Urinary bladder (tissue), 3 donors: ENCODE measurements at regions not wholly inside any gene's neighbourhood (a gene's known extent, or its start where the extent isn't known, plus 50 kb on each side); places are given as distances from the start of the nearest gene placed in this dataset.
"Not testable (repeated sequence)": the region's sequence is repeated elsewhere in the genome, so short reads cannot be mapped to it uniquely, and the experiment has no call there.

Source experiments
- DNase-seq: peaks from one replicate; pipeline ENCODE4 v3.0.0-alpha.2; 2015; ENCODE audit errors: extremely low spot score
- H3K27ac ChIP-seq: one replicate; pipeline ENCODE4 v1.5.1; 2013; ENCODE audit warnings: low read depth, mild to moderate bottlenecking, moderate library complexity
- H3K36me3 ChIP-seq: one replicate; pipeline ENCODE4 v1.6.1; 2013; ENCODE audit warnings: mild to moderate bottlenecking, moderate library complexity; ENCODE audit not compliant: insufficient read depth
- H3K4me1 ChIP-seq: one replicate; pipeline ENCODE4 v1.6.1; 2013; ENCODE audit warnings: mild to moderate bottlenecking, moderate library complexity; ENCODE audit not compliant: insufficient read depth
- H3K4me3 ChIP-seq: one replicate; pipeline ENCODE4 v1.5.1; 2013; ENCODE audit warnings: low read depth, low read length
- WGBS: extraction: QIAGEN DNeasy Blood & Tissue Kit; methylation state at CpG from one replicate; pipeline ENCODE4 v1.1.7; 2013; 5-methylcytosine and 5-hydroxymethylcytosine counted together
- donor health status: healthy with polysubstance abuse.
- donor health status: healthy.

DNA sequence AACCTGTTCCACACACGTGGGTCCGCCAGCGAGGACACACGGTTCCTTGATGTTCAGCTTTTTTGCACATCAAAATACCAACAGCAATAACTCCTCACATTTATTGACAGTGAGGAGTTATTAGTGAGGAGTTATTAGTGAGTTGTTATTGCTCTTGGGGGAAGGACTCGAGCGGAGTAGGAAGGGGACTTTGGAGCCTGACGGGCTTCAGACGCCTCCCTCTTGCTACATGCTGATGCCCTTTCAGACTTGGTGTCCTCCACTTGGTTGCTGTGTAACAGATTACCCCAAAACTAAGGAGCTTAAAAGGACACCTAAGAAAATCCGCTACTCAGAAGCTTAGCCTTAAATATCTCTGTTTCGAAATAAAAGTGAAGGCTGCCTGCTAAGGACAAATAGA lies 181.9 kb upstream of the MSX2 start:
- WGBS = 81% methylated on average over 10 of the region's 10 CpGs

GRCh38 chr5:174545926-174546325 lies 178.5 kb upstream of the MSX2 start:
- DNase-seq = no peak
- no peak overlapping the region for H3K27ac ChIP-seq
- H3K4me3 ChIP-seq = no peak overlapping the region
- H3K36me3 ChIP-seq = no peaks in the 10 kb centered on the region
- no peaks in the 10 kb centered on the region for H3K4me1 ChIP-seq
- WGBS = 81% methylated on average over 3 of the region's 3 CpGs

More for the DNA sequence above, 181.9 kb upstream of the MSX2 start:
- Histone ChIP-seq H3K27ac (no peak overlapping the region), H3K4me3 (no peak overlapping the region), H3K4me1 (no peaks in the 10 kb centered on the region), H3K36me3 (no peaks in the 10 kb centered on the region)
- no peak for DNase-seq

DNA sequence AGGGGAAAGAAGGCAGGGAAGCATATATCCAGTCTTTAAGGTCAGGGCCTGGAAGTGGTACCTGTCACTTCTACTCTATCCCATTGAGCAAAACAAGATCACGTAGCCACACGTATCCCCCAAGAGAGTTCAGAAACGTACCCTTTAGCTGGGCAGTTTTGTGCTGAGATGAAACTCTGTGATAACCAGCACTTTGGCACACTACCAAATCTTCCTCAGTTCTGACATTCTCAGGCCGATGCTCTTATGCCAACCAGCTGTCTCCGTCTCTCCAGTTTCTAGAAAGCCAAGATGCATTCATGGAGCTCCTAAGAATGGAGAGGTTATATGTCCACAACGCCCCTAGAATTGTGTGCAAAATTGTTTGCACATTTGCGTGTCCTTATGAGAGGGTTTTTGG lies 176.6 kb upstream of the MSX2 start:
- no peak overlapping the region for H3K4me3 ChIP-seq
- no peaks in the 10 kb centered on the region for H3K4me1 ChIP-seq
- H3K36me3 ChIP-seq = no peaks in the 10 kb centered on the region
- DNase-seq = no peak
- 55% methylated on average over 7 of the region's 7 CpGs for WGBS
- no peak overlapping the region for H3K27ac ChIP-seq

DNA sequence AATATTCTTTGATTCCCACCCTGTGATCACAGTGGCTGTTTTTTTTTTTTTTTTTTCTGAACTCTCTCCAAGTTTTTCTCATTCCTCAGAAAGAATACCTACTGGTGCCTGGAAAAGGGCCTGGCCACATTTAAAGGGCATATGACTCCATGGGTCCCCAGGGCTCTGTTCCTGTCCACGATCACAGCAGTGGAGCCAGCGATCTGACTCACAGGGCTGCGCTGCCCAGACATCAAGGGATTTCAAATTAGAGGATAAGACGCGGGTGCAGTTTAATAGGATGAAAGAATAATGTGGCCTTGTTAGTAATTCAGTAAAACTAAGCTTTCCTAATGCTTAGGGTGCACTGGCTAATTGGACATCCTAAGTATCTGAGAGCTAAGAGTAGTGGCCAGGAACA lies 175.1 kb upstream of the MSX2 start:
- Histone ChIP-seq H3K4me1 (no peaks in the 10 kb centered on the region), H3K36me3 (no peaks in the 10 kb centered on the region), H3K27ac (no peak overlapping the region), H3K4me3 (no peak overlapping the region)
- no peak for DNase-seq
- 53% methylated on average over 5 of the region's 5 CpGs for WGBS

DNA sequence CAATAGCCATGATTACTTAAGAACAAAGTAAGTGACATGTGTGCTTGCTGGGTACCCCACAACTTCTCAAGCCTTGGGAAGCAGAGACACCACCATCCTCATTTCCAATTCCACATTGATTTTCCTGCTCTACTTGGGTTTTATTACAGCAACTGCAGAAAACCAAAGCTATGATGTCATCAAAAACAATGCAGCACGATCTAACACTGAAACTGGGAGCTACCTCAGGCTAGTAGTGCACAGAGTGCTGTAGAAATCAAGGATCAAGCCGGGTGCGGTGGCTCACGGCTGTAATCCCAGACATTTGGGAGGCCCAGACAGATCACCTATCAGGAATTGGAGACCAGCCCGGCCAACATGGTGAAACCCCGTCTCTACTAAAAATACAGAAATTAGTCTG lies 174.4 kb upstream of the MSX2 start:
- H3K27ac ChIP-seq = no peak overlapping the region
- no peak for DNase-seq
- WGBS = 72% methylated on average over 6 of the region's 6 CpGs
- no peak overlapping the region for H3K4me3 ChIP-seq
- no peaks in the 10 kb centered on the region for H3K4me1 ChIP-seq
- no peaks in the 10 kb centered on the region for H3K36me3 ChIP-seq

- H3K4me3 ChIP-seq = no peak overlapping the region
- WGBS = 82% methylated on average over 8 of the region's 8 CpGs
- H3K36me3 ChIP-seq = no peaks in the 10 kb centered on the region
- no peaks in the 10 kb centered on the region for H3K4me1 ChIP-seq
- H3K27ac ChIP-seq = no peak overlapping the region
- DNase-seq = no peak
Measured at GRCh38 chr5:174552428-174552827, 172.0 kb upstream of the MSX2 start.

DNA sequence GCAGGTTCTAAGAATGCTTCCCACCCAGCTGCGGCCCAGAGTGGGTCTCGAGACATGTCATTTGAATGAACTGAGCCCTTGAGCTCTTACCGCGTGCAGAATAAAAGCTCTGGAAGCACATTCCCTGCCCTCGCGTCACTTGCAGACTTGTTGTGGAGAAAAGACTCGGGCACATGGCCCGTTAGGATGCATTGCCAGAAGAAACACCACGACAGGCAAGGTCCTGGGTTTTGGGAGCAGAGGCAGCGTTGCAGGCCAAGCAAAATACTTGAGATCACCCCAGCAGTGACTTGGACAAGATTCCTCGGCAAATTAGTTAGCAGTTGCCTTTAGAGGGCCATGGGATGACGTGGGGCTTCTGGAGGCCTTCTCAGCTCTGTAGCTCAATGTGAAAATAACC lies 170.8 kb upstream of the MSX2 start:
- WGBS = 83% methylated on average over 12 of the region's 12 CpGs
- no peak overlapping the region for H3K27ac ChIP-seq
- DNase-seq = no peak

DNA sequence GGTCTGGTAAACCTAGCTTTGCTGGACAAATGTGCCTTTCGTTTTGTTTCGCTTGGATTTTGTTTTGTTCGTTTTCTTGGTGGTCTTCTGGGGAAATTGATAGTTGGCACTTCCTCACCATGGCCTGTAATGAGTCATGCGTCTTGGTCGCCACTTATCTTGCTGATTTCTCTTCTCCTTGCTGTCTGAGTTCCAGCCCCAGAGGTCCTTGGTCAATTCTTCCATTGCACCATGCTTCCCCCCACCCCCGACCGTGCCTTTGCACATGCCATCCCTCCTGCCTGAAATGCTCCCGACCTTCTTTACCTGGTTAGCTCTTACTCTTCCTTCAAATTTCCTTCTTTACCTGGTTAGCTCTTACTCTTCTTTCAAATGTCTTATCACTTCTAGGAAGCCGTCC lies 168.7 kb upstream of the MSX2 start:
- Histone ChIP-seq H3K4me3 (no peak overlapping the region), H3K36me3 (no peaks in the 10 kb centered on the region), H3K27ac (no peak overlapping the region), H3K4me1 (no peaks in the 10 kb centered on the region)
- DNase-seq = no peak
- 62% methylated on average over 9 of the region's 9 CpGs for WGBS

More for the DNA sequence above, 170.8 kb upstream of the MSX2 start:
- no peaks in the 10 kb centered on the region for H3K4me1 ChIP-seq
- H3K36me3 ChIP-seq = no peaks in the 10 kb centered on the region
- no peak overlapping the region for H3K4me3 ChIP-seq

DNA sequence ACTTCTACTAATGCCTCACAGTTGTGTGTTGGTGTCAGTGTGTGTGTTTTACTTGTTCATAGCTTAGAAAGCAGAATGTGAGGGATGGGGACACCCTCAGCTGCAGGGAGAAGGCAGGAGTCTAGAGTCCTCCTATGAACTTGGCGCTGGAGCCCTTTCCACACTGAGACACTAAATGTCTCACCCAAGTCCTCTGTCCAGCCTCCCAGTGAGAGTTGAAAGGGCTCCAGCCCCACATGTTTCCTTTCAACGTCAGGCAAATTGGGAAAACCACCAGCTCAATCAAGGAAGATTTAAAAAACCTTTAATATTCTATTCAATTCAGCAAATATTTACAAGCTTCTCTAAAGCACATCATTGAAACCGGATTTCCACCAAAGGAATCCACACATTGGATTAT lies 167.6 kb upstream of the MSX2 start:
- H3K4me3 ChIP-seq = no peak overlapping the region
- DNase-seq = no peak
- 64% methylated on average over 3 of the region's 3 CpGs for WGBS

DNA sequence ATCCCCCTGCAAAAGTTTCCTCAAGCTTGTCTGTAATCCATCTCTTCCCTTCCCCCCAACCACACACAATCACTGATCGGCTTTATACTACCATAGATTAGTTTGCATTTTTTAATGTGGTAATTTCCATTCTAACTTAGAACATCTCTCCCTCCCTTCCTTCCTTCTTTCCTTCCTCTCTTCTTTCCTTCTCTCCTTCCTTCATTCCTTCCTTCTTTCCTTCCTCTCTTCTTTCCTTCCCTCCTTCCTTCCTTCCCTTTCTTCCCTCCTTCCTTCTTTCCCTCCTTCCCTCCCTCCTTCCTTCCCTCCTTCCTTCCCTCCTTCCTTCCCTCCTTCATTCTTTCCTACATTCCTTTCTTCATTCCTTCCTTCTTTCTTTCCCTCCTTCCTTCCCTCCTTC lies 166.2 kb upstream of the MSX2 start:
- 83% methylated on average over 1 of the region's 1 CpG for WGBS
- Histone ChIP-seq H3K4me1 (no peaks in the 10 kb centered on the region), H3K36me3 (no peaks in the 10 kb centered on the region), H3K27ac (no peak overlapping the region), H3K4me3 (no peak overlapping the region)
- no peak for DNase-seq

More for the DNA sequence above, 167.6 kb upstream of the MSX2 start:
- Histone ChIP-seq H3K27ac (no peak overlapping the region), H3K4me1 (no peaks in the 10 kb centered on the region), H3K36me3 (no peaks in the 10 kb centered on the region)

- no peak for DNase-seq
- Histone ChIP-seq H3K4me3 (no peak overlapping the region), H3K4me1 (no peaks in the 10 kb centered on the region), H3K36me3 (no peaks in the 10 kb centered on the region), H3K27ac (no peak overlapping the region)
- WGBS = 60% methylated on average over 3 of the region's 3 CpGs
Measured at GRCh38 chr5:174559141-174559540, 165.2 kb upstream of the MSX2 start.

DNA sequence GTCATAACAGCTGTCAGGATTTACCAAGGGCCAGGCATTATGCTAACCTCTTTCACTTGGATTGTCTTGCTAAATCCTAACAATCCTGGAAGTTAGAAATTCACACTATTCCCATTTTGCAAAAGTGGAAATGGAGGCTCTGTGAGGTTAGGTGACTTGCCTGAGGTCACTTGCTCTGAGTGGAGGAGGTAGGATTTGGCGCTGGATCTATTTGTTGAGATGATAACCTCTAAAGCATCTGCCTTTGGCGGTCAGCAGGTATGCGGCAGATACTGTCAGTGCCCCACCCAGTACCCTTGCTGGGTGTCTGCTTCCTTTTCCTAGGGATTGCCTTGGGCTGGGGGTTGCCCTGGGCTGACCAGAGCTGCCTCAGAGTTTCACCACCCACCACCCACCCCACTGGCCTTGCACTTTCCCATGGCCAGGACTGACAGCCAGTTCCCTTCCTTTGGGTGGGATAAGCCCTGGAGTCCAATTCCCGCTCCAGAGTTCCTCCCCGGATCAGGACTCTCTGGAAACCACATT lies 164.8 kb upstream of the MSX2 start:
- DNase-seq = no peak
- Histone ChIP-seq H3K4me3 (no peak overlapping the region), H3K27ac (no peak overlapping the region), H3K36me3 (no peaks in the 10 kb centered on the region), H3K4me1 (no peaks in the 10 kb centered on the region)
- 83% methylated on average over 5 of the region's 5 CpGs for WGBS

GRCh38 chr5:174560861-174561260 lies 163.5 kb upstream of the MSX2 start:
- Histone ChIP-seq H3K4me1 (no peaks in the 10 kb centered on the region), H3K36me3 (no peaks in the 10 kb centered on the region), H3K4me3 (no peak overlapping the region), H3K27ac (no peak overlapping the region)
- DNase-seq = no peak
- 71% methylated on average over 3 of the region's 3 CpGs for WGBS

DNA sequence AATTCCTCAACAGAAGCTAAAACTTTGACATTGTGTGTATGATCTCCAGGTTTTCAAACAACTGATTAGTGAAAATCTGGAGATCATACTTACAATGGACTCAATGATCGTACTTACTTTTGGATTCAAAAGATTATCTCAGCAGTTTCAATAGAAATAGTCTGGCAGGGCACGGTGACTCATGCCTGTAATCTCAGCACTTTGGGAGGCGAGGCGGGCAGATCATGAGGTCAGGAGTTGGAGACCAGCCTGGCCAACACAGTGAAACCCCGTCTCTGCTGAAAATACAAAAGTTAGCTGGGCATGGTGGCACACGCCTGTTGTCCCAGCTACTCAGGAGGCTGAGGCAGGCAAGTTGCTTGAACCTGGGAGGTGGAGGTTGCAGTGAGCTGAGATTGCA lies 161.3 kb upstream of the MSX2 start:
- H3K4me1 ChIP-seq, H3K27ac ChIP-seq, H3K36me3 ChIP-seq, H3K4me3 ChIP-seq, DNase-seq: not testable (repeated sequence)
- 70% methylated on average over 6 of the region's 6 CpGs for WGBS

DNA sequence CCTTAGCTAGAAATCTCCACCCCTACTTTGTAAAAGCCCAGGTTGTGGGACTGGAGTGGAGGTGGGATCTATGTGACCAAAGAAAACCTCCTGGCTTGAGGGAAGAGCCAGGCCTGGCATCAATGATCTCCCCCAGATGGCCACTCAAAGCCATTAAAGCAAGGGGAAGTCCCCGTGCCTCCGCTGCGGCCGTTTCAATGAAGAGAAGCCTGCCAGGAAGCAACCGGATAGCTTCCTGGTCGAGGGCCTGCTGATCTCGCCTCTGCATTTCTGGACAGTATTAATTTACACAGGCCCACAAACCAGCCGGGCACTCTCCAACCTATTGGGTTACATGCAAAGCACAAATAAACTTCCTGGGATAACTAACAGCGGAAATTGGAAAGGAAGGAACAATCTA lies 160.5 kb upstream of the MSX2 start:
- Histone ChIP-seq H3K4me1 (no peaks in the 10 kb centered on the region), H3K4me3 (no peak overlapping the region), H3K27ac (no peak overlapping the region), H3K36me3 (no peaks in the 10 kb centered on the region)
- DNase-seq = no peak
- 41% methylated on average over 9 of the region's 9 CpGs for WGBS
